ENCODE measurements at regions not wholly inside any gene's neighbourhood (a gene's known extent, or its start where the extent isn't known, plus 50 kb on each side); places are given as distances from the start of the nearest gene placed in this dataset.

GRCh38 chr3:115513416-115513800, 109.9 kb upstream of the GAP43 start:
- H3K9me3 ChIP-seq (ENCODE audit: insufficient read depth, low read length): no peaks in the 10 kb centered on the region
- H4K20me1 ChIP-seq (ENCODE audit: low read depth, low read length): no peaks in the 10 kb centered on the region
- H3K4me2 ChIP-seq (ENCODE audit: low read depth, low read length, poor library complexity, severe bottlenecking): peak overlapping the region; percentile 27
- H2AFZ ChIP-seq (ENCODE audit: low read depth, low read length, severe bottlenecking): no peak overlapping the region
- TF ChIP-seq EZH2phosphoT487 (conservative IDR thresholded peaks at IDR 0.05; ENCODE audit: low read length): no peak
- TF ChIP-seq, protein P1, sequence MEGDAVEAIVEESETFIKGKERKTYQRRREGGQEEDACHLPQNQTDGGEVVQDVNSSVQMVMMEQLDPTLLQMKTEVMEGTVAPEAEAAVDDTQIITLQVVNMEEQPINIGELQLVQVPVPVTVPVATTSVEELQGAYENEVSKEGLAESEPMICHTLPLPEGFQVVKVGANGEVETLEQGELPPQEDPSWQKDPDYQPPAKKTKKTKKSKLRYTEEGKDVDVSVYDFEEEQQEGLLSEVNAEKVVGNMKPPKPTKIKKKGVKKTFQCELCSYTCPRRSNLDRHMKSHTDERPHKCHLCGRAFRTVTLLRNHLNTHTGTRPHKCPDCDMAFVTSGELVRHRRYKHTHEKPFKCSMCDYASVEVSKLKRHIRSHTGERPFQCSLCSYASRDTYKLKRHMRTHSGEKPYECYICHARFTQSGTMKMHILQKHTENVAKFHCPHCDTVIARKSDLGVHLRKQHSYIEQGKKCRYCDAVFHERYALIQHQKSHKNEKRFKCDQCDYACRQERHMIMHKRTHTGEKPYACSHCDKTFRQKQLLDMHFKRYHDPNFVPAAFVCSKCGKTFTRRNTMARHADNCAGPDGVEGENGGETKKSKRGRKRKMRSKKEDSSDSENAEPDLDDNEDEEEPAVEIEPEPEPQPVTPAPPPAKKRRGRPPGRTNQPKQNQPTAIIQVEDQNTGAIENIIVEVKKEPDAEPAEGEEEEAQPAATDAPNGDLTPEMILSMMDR (IDR thresholded peaks at IDR 0.05; ENCODE audit: insufficient read depth, low read length, poor library complexity, severe bottlenecking): no peak
- no peak overlapping the region for H3K9ac ChIP-seq (ENCODE audit: low read length)
- no peak overlapping the region for H3K4me3 ChIP-seq (ENCODE audit: insufficient read depth, low read length, poor library complexity, severe bottlenecking)
- no peak overlapping the region for H3K27ac ChIP-seq (ENCODE audit: low read depth, low read length)
- H3F3A ChIP-seq (ENCODE audit: insufficient read depth): no peaks in the 10 kb centered on the region
- H3K79me2 ChIP-seq (ENCODE audit: insufficient read depth, low read length): no peaks in the 10 kb centered on the region
- H3K9me2 ChIP-seq (replicated peaks; ENCODE audit: insufficient read depth, low read length): no peaks in the 10 kb centered on the region
- H3K27me3 ChIP-seq (ENCODE audit: low read length): no peaks in the 10 kb centered on the region
- H3K36me3 ChIP-seq (ENCODE audit: low read length): no peaks in the 10 kb centered on the region

DNA sequence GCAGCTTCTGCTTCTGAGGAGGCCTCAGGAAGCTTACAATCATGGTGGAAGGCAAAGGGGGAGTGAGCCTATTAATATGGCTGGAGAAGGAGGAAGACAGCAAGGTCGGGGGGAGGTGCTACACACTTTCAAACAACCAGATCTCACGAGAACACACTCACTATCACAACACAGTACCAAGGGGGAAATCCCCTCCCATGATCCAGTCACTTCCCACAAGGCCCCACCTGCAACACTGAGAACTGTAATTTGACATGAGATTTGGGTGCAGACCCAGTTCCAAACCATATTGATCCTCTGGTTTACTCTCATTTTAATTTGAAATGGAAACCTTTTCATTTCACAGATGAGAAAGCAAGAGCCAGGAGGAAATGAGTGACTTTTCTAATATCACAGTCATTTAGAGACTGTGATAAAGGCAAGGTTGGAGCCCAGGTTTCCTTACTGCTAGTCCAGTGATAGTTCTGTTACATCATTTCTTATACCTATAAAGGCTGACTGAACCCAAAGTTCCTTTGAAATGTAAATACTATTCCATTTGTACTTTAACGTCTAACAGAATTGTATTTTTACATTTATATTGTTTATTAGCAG, 105.8 kb upstream of the GAP43 start:
- H3K4me2 ChIP-seq (ENCODE audit: low read depth, low read length, poor library complexity, severe bottlenecking): no peak overlapping the region
- H3K27ac ChIP-seq (ENCODE audit: low read depth, low read length): no peak overlapping the region
- H3K27me3 ChIP-seq (ENCODE audit: low read length): no peaks in the 10 kb centered on the region
- H3K4me3 ChIP-seq (ENCODE audit: insufficient read depth, low read length, poor library complexity, severe bottlenecking): no peak overlapping the region
- no peaks in the 10 kb centered on the region for H3K79me2 ChIP-seq (ENCODE audit: insufficient read depth, low read length)
- H3K9me2 ChIP-seq (replicated peaks; ENCODE audit: insufficient read depth, low read length): no peaks in the 10 kb centered on the region
- no peak overlapping the region for H2AFZ ChIP-seq (ENCODE audit: low read depth, low read length, severe bottlenecking)
- no peak overlapping the region for H3K9ac ChIP-seq (ENCODE audit: low read length)
- H3F3A ChIP-seq (ENCODE audit: insufficient read depth): no peaks in the 10 kb centered on the region
- no peaks in the 10 kb centered on the region for H4K20me1 ChIP-seq (ENCODE audit: low read depth, low read length)
- no peaks in the 10 kb centered on the region for H3K9me3 ChIP-seq (ENCODE audit: insufficient read depth, low read length)
- TF ChIP-seq, protein P1 (IDR thresholded peaks at IDR 0.05; ENCODE audit: insufficient read depth, low read length, poor library complexity, severe bottlenecking): no peak
- no peak for TF ChIP-seq EZH2phosphoT487 (conservative IDR thresholded peaks at IDR 0.05; ENCODE audit: low read length)
- H3K36me3 ChIP-seq (ENCODE audit: low read length): no peaks in the 10 kb centered on the region

DNA sequence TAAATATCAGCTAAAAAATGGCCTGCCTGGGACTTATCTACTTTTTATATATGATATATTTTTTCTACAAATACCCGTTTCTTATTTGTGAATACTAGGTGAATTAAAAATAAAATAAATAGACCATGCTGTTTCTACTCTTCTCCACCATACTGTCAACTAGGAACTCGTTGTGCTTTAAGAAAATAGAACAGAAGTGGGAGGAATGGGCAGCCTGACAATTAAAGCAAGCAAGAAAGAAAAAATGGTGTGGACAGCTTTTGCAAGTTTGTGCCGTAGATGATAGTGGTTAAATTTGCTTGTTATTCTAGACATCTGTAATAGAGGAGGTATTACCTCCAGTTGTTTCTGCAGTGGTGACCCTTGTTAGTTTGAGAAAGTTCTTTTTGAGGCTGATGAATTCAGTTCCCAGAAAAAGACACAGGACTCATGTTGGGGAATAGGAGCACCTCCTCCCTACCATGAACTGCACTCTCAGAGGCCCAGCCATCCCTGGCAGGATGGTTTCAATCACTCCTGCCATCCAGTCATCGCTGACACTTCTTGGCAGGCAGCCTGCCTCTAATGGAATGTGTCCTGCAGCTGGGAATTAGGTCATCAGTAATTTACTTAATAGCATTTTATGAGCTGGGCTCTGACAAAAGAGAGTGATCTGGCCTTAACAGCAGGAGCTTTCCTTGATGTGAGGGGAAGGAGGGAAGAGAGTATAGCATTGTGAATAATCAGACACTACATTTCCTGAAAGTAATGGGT, 105.0 kb upstream of the GAP43 start:
- Histone ChIP-seq H3K4me3 (ENCODE audit: insufficient read depth, low read length, poor library complexity, severe bottlenecking) (no peak overlapping the region), H3K27me3 (ENCODE audit: low read length) (no peaks in the 10 kb centered on the region), H4K20me1 (ENCODE audit: low read depth, low read length) (no peaks in the 10 kb centered on the region), H2AFZ (ENCODE audit: low read depth, low read length, severe bottlenecking) (no peak overlapping the region), H3K79me2 (ENCODE audit: insufficient read depth, low read length) (no peaks in the 10 kb centered on the region), H3K9me3 (ENCODE audit: insufficient read depth, low read length) (no peaks in the 10 kb centered on the region), H3F3A (ENCODE audit: insufficient read depth) (no peaks in the 10 kb centered on the region), H3K27ac (ENCODE audit: low read depth, low read length) (no peak overlapping the region), H3K36me3 (ENCODE audit: low read length) (no peaks in the 10 kb centered on the region), H3K9ac (ENCODE audit: low read length) (no peak overlapping the region), H3K9me2 (replicated peaks; ENCODE audit: insufficient read depth, low read length) (no peaks in the 10 kb centered on the region), H3K4me2 (ENCODE audit: low read depth, low read length, poor library complexity, severe bottlenecking) (no peak overlapping the region)
- no peak for TF ChIP-seq EZH2phosphoT487 (conservative IDR thresholded peaks at IDR 0.05; ENCODE audit: low read length)

DNA sequence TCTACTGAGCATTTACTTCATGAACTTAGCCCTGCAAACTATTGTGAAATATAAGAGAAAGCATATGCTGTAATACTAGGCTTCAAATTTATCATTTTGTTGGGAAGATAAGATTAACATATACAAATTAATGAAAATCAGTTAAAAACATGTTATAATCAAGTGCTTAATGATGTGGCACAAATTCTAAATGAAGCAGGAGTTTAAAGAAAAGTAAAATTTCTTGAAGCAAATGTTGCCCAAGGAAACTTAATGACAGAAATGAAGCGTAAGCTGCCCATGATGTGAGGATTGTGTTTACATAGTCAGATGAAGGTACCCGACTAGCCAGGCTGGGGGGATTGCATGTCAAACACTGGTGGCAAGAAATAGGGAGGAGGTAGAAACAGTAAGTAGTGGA, 103.1 kb upstream of the GAP43 start:
- Histone ChIP-seq H3K36me3 (ENCODE audit: low read length) (no peaks in the 10 kb centered on the region), H3K9me3 (ENCODE audit: insufficient read depth, low read length) (no peaks in the 10 kb centered on the region), H3K4me3 (ENCODE audit: insufficient read depth, low read length, poor library complexity, severe bottlenecking) (no peak overlapping the region), H3F3A (ENCODE audit: insufficient read depth) (no peaks in the 10 kb centered on the region), H3K27ac (ENCODE audit: low read depth, low read length) (no peak overlapping the region), H4K20me1 (ENCODE audit: low read depth, low read length) (no peaks in the 10 kb centered on the region), H2AFZ (ENCODE audit: low read depth, low read length, severe bottlenecking) (no peak overlapping the region), H3K9ac (ENCODE audit: low read length) (no peak overlapping the region), H3K27me3 (ENCODE audit: low read length) (no peaks in the 10 kb centered on the region), H3K9me2 (replicated peaks; ENCODE audit: insufficient read depth, low read length) (no peaks in the 10 kb centered on the region), H3K79me2 (ENCODE audit: insufficient read depth, low read length) (no peaks in the 10 kb centered on the region), H3K4me2 (ENCODE audit: low read depth, low read length, poor library complexity, severe bottlenecking) (no peak overlapping the region)
- TF ChIP-seq, protein P1 (IDR thresholded peaks at IDR 0.05; ENCODE audit: insufficient read depth, low read length, poor library complexity, severe bottlenecking): no peak
- TF ChIP-seq EZH2phosphoT487 (conservative IDR thresholded peaks at IDR 0.05; ENCODE audit: low read length): no peak

Data from SU-DHL-6 (cell line).